GM12878 (cell line): ENCODE measurements at regions not wholly inside any gene's neighbourhood (a gene's known extent, or its start where the extent isn't known, plus 50 kb on each side); places are given as distances from the start of the nearest gene placed in this dataset.

Source experiments
- ATAC-seq: fragments of 200-7000 bp; cut with Tn5 transposase; 3 replicates; pipeline ENCODE4 v1.9.1; 2020; ENCODE audit warnings: mild to moderate bottlenecking, moderate library complexity
- BruUV-seq: library from RNA; stranded (reverse); fragments of 400-500 nt; replicated peaks from 2 replicates; lab custom pipeline; 2021; lab: Mats Ljungman, UMichigan
- CTCF ChIA-PET: fragments of 300-600 bp; sonication (Branson Sonifier 250); formaldehyde crosslinking; extraction: SDS; loops from one replicate; lab custom pipeline; 2021; ENCODE audit warnings: inconsistent platforms; lab: Yijun Ruan, JAX
- POLR2A ChIA-PET: fragments of 350-600 bp; formaldehyde crosslinking; extraction: SDS; loops from one replicate; lab custom pipeline; 2021; ENCODE audit warnings: inconsistent platforms; lab: Charles Lee
- RAD21 ChIA-PET: fragments of 300-600 bp; sonication (Branson Sonifier 250); formaldehyde crosslinking; loops from one replicate; lab custom pipeline; 2023; ENCODE audit warnings: antibody characterized with exemption; ENCODE audit not compliant: unreplicated experiment; lab: Charles Lee
- SMC1A ChIA-PET: fragments of 300-600 bp; sonication (Branson Sonifier 250); formaldehyde crosslinking; loops from one replicate; lab custom pipeline; 2023; ENCODE audit not compliant: unreplicated experiment, uncharacterized antibody; lab: Charles Lee
- DNase-seq: peaks from one replicate; pipeline ENCODE4 v3.0.0-alpha.2; 2011; ENCODE audit warnings: low read depth, low spot score
- FAIRE-seq: peaks from 3 replicates; lab custom pipeline; 2011; peaks lifted over from hg19 to GRCh38; lab: Jason Lieb, UNC
- H2AFZ ChIP-seq: 2 replicates; pipeline ENCODE4 v1.6.0; 2011; ENCODE audit warnings: low read depth, low read length, control low read depth; ENCODE audit not compliant: control insufficient read depth
- H3K27ac ChIP-seq: 2 replicates; pipeline ENCODE4 v1.5.1; 2011; ENCODE audit warnings: control low read depth; ENCODE audit not compliant: control insufficient read depth, insufficient read depth
- H3K27me3 ChIP-seq, 2 experiments: replicated peaks in 1 of 2; 2 replicates each; pipeline versions ENCODE4 v1.6.0 to v1.6.1; 2011; ENCODE audit warnings: low read length in 1 of 2; ENCODE audit not compliant: control insufficient read depth in 2 of 2, insufficient read depth in 2 of 2
- H3K36me3 ChIP-seq, 2 experiments: 2 replicates each; pipeline ENCODE4 v1.5.1; 2011; ENCODE audit warnings: low read length in 1 of 2; ENCODE audit not compliant: control insufficient read depth in 2 of 2, insufficient read depth in 2 of 2
- H3K4me1 ChIP-seq: 2 replicates; pipeline ENCODE4 v1.6.1; 2011; ENCODE audit warnings: mild to moderate bottlenecking, low read length, moderate library complexity, mixed read lengths; ENCODE audit not compliant: control insufficient read depth, insufficient read depth
- H3K4me2 ChIP-seq: 2 replicates; pipeline ENCODE4 v1.6.0; 2011; ENCODE audit warnings: control low read depth; ENCODE audit not compliant: control insufficient read depth, insufficient read depth
- H3K4me3 ChIP-seq: fragments of 200-600 bp; sonication (generic); 2 replicates; pipeline ENCODE4 v1.5.1; 2016
- H3K79me2 ChIP-seq: 2 replicates; pipeline ENCODE4 v1.6.0; 2011; ENCODE audit warnings: low read length; ENCODE audit not compliant: control insufficient read depth, insufficient read depth
- H3K9ac ChIP-seq: 2 replicates; pipeline ENCODE4 v1.8.0; 2011; ENCODE audit warnings: low read length, control low read depth, mixed read lengths; ENCODE audit not compliant: control insufficient read depth, insufficient read depth
- H3K9me3 ChIP-seq: replicated peaks from 3 replicates; pipeline ENCODE4 v1.5.1; 2011; ENCODE audit warnings: mild to moderate bottlenecking, low read length; ENCODE audit not compliant: control insufficient read depth, insufficient read depth
- H4K20me1 ChIP-seq: 2 replicates; pipeline ENCODE4 v1.6.0; 2011; ENCODE audit not compliant: control insufficient read depth, insufficient read depth
- ASH2L ChIP-seq: fragments of 300-600, 200-600 bp; sonication (generic); IDR thresholded peaks from 2 replicates; pipeline ENCODE4 v1.6.1; 2017; ENCODE audit warnings: low read depth, mild to moderate bottlenecking, borderline replicate concordance
- ATF2 ChIP-seq: IDR thresholded peaks from 2 replicates; pipeline ENCODE4 v1.6.1; 2012; ENCODE audit warnings: low read length, inconsistent platforms
- GATAD2B ChIP-seq: fragments of 450-650 bp; conservative IDR thresholded peaks from 2 replicates; pipeline ENCODE4 v1.6.1; 2017; ENCODE audit warnings: low read depth, mild to moderate bottlenecking, moderate library complexity
- HDAC6 ChIP-seq: fragments of 200-600 bp; sonication (generic); IDR thresholded peaks from one replicate; pipeline ENCODE4 v1.8.0; 2017; ENCODE audit warnings: antibody characterized with exemption; ENCODE audit not compliant: unreplicated experiment
- KDM1A ChIP-seq: fragments of 200-600 bp; sonication (generic); IDR thresholded peaks from 2 replicates; pipeline ENCODE4 v1.6.1; 2016; ENCODE audit warnings: borderline replicate concordance
- MEF2B ChIP-seq: fragments of 450-650 bp; IDR thresholded peaks from 2 replicates; pipeline ENCODE4 v1.6.1; 2018; ENCODE audit warnings: mild to moderate bottlenecking, moderate library complexity; ENCODE audit not compliant: partially characterized antibody, poor library complexity, severe bottlenecking
- NR2C1 ChIP-seq: fragments of 450-650 bp; IDR thresholded peaks from 2 replicates; pipeline ENCODE4 v1.6.1; 2017; ENCODE audit warnings: antibody characterized with exemption, mild to moderate bottlenecking, moderate library complexity
- NRF1 ChIP-seq: conservative IDR thresholded peaks from 2 replicates; pipeline ENCODE4 v1.6.1; 2011; ENCODE audit warnings: mild to moderate bottlenecking, low read depth, low read length, improper control_type of control experiment
- POLR2AphosphoS5 ChIP-seq: IDR thresholded peaks from 2 replicates; pipeline ENCODE4 v1.6.1; 2011; ENCODE audit warnings: mild to moderate bottlenecking, low read length, inconsistent platforms
- RB1 ChIP-seq: fragments of 450-650 bp; formaldehyde crosslinking; IDR thresholded peaks from 2 replicates; pipeline ENCODE4 v1.6.1; 2017; ENCODE audit warnings: mild to moderate bottlenecking, borderline replicate concordance
- SMAD1 ChIP-seq: fragments of 450-650 bp; IDR thresholded peaks from 2 replicates; pipeline ENCODE4 v1.6.1; 2018; ENCODE audit warnings: mild to moderate bottlenecking, low read depth; ENCODE audit not compliant: partially characterized antibody
- SMAD5 ChIP-seq: IDR thresholded peaks from 2 replicates; pipeline ENCODE4 v1.6.1; 2016; ENCODE audit warnings: antibody characterized with exemption, low read depth
- YY1 ChIP-seq: IDR thresholded peaks from 2 replicates; pipeline ENCODE4 v1.6.1; 2011; ENCODE audit warnings: low read depth, mild to moderate bottlenecking, low read length
- WGBS: methylation state at CpG from one replicate; pipeline ENCODE4 v1.1.6; 2016; ENCODE audit warnings: low lambda C conversion rate; ENCODE audit not compliant: insufficient replicate concordance, insufficient coverage; ENCODE audit errors: missing lambda C conversion rate; 5-methylcytosine and 5-hydroxymethylcytosine counted together
- in situ Hi-C: fragments of 300-500 bp; cut with MboI; formaldehyde crosslinking; loops from 9 replicates; pipeline ENCODE4 v1.14.3; 2018; ENCODE audit warnings: mixed read lengths
- intact Hi-C: fragments of 100-400 bp; cut with micrococcal nuclease; formaldehyde crosslinking; loops from one replicate; pipeline ENCODE4 v1.14.2; 2022; ENCODE audit not compliant: unreplicated experiment

GRCh38 chr18:24954341-24954740 is 397.6 kb downstream of the ZNF521 start:
- peak overlapping the region; percentile 1 for H2AFZ ChIP-seq
- H3K27ac ChIP-seq = no peak overlapping the region
- no peak overlapping the region for H3K4me2 ChIP-seq
- TF ChIP-seq YY1 = no peak
- TF ChIP-seq SMAD5 = no peak
- TF ChIP-seq SMAD1 = no peak
- no peak for TF ChIP-seq ATF2
- no peak for TF ChIP-seq NRF1
- TF ChIP-seq ASH2L = no peak
- TF ChIP-seq POLR2AphosphoS5 = no peak
- no peak for TF ChIP-seq GATAD2B
- TF ChIP-seq HDAC6 = no peak
- no peak for TF ChIP-seq RB1
- TF ChIP-seq MEF2B = no peak
- TF ChIP-seq NR2C1 = no peak
- TF ChIP-seq KDM1A = no peak
- ChIA-PET POLR2A (no interaction called here), SMC1A (no interaction called here), CTCF (interaction anchor here (0.6 kb wide), 1 partner anchor 594 kb away, joined by 3 read pairs; no protein-coding TSS in a partner anchor), RAD21 (no interaction called here)
- no peaks in the 10 kb centered on the region for H3K4me1 ChIP-seq
- ATAC-seq (no peak), FAIRE-seq (no peak), DNase-seq (no peak)
- H3K4me3 ChIP-seq = no peak overlapping the region
- intact Hi-C loops = no loop called here
- no TSS peak for BruUV-seq
- no peaks in the 10 kb centered on the region for H3K79me2 ChIP-seq
- in situ Hi-C loops = no loop called here
- no peak overlapping the region for H3K9ac ChIP-seq
- H3K36me3 ChIP-seq = no peaks in the 10 kb centered on the region
- WGBS = 0% methylated on average over 1 of the region's 1 CpG
- no peaks in the 10 kb centered on the region for H4K20me1 ChIP-seq
- no peaks in the 10 kb centered on the region for H3K27me3 ChIP-seq
- H3K9me3 ChIP-seq = no peaks in the 10 kb centered on the region
